ENCODE measurements at regions not wholly inside any gene's neighbourhood (a gene's known extent, or its start where the extent isn't known, plus 50 kb on each side); places are given as distances from the start of the nearest gene placed in this dataset.
"Not testable (repeated sequence)": the region's sequence is repeated elsewhere in the genome, so short reads cannot be mapped to it uniquely, and the experiment has no call there.

DNA sequence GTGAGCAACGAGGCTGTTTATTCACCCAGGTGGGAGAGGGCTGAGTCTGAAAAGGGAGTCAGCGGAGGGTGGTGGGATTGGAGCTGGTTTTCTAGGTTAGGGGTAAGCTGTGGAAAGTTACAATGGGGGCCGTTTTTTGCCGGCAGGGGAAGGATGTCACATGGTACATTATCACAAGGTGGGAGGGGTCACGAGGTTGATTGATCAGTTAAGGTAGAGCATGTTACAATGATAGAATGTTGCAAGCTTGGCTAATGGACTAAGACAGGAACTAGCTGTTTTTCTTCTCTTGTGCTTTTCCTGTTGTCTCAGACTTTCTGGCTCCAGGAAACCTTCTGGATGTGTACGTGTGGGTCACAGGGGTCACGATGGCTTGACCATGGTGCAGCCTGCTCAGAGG is 536.3 kb upstream of the HTR2C start:
- Histone ChIP-seq H3K27ac (ENCODE audit: low read depth in 1 of 2, low read length in 2 of 2) (no peak overlapping the region), H3K36me3 (ENCODE audit: control insufficient read depth in 1 of 2, insufficient read depth in 2 of 2, low read length in 1 of 2) (no peaks in the 10 kb centered on the region), H3K4me1 (ENCODE audit: control insufficient read depth in 1 of 2, insufficient read depth in 2 of 2, low read length in 2 of 2) (no peaks in the 10 kb centered on the region), H3K9me3 (ENCODE audit: control insufficient read depth, low read length) (no peaks in the 10 kb centered on the region), H3K4me3 (ENCODE audit: low read length in 2 of 2) (no peak overlapping the region), H3K27me3 (ENCODE audit: control insufficient read depth in 1 of 2, insufficient read depth in 2 of 2, low read length in 1 of 2) (no peaks in the 10 kb centered on the region)
- intact Hi-C loops (cut with DNase I) = no loop called here
- DNase-seq = no peak
- 48 to 60% methylated on average over 7 of the region's 7 CpGs for WGBS, 2 donors
- ATAC-seq (ENCODE audit: low FRiP score) = no peak

DNA sequence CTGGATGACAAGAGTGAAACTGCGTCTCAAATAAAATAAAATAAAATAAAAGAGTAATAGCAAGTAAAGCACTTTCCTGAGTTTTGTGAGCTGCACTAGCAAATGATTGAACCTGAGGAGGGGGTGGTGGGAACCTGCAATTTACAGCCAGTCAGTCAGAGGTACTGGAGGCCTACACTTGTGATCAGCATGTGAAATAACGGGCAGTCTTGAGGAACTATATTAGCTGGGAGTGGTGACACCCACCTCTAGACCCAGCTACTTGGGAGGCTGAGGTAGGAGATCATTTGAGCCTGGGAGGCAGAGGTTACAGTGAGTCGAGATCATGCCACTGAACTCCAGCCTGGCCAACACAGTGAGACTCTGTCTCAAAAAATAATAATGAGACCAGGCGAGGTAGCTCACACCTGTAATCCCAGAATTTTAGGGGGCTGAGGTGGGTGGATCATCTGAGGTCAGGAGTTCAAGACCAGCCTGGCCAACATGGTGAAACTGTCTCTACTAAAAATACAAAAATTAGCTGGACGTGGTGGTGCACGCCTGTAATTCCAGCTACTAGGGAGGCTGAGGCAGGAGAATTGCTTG is 537.1 kb upstream of the HTR2C start:
- Histone ChIP-seq H3K4me3 (ENCODE audit: low read length in 2 of 2) (no peak overlapping the region), H3K9me3 (ENCODE audit: control insufficient read depth, low read length) (no peaks in the 10 kb centered on the region), H3K27ac (ENCODE audit: low read depth in 1 of 2, low read length in 2 of 2) (no peak overlapping the region), H3K4me1 (ENCODE audit: control insufficient read depth in 1 of 2, insufficient read depth in 2 of 2, low read length in 2 of 2) (no peaks in the 10 kb centered on the region), H3K27me3 (ENCODE audit: control insufficient read depth in 1 of 2, insufficient read depth in 2 of 2, low read length in 1 of 2) (no peaks in the 10 kb centered on the region), H3K36me3 (ENCODE audit: control insufficient read depth in 1 of 2, insufficient read depth in 2 of 2, low read length in 1 of 2) (no peaks in the 10 kb centered on the region)
- 74 to 81% methylated on average over 6 of the region's 6 CpGs for WGBS, 2 donors
- no peak for ATAC-seq (ENCODE audit: low FRiP score)
- intact Hi-C loops (cut with DNase I) = no loop called here
- no peak for DNase-seq

DNA sequence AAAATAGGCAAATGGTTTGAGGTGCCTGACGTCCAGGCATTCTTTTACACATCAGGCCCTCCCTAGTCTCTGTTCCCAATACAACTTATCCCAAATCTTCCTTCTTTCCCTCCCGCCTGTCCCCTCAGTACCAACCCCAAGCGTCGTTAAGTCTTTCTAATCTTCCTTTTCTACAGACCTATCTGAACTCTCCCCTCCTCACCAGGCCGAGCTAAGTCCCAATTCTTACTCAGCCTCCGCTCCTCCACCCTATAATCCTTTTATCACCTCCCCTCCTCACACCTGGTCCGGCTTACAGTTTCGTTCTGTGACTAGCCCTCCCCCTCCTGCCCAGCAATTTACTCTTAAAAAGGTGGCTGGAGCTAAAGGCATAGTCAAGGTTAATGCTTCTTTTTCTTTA is 542.4 kb upstream of the HTR2C start:
- H3K27me3 ChIP-seq (ENCODE audit: control insufficient read depth in 1 of 2, insufficient read depth in 2 of 2, low read length in 1 of 2); H3K27ac ChIP-seq (ENCODE audit: low read depth in 1 of 2, low read length in 2 of 2); intact Hi-C loops (cut with DNase I); H3K9me3 ChIP-seq (ENCODE audit: control insufficient read depth, low read length); H3K4me1 ChIP-seq (ENCODE audit: control insufficient read depth in 1 of 2, insufficient read depth in 2 of 2, low read length in 2 of 2); ATAC-seq (ENCODE audit: low FRiP score); DNase-seq; H3K4me3 ChIP-seq (ENCODE audit: low read length in 2 of 2); H3K36me3 ChIP-seq (ENCODE audit: control insufficient read depth in 1 of 2, insufficient read depth in 2 of 2, low read length in 1 of 2): not testable (repeated sequence)
- WGBS, 2 donors = 79 to 88% methylated on average over 8 of the region's 8 CpGs

DNA sequence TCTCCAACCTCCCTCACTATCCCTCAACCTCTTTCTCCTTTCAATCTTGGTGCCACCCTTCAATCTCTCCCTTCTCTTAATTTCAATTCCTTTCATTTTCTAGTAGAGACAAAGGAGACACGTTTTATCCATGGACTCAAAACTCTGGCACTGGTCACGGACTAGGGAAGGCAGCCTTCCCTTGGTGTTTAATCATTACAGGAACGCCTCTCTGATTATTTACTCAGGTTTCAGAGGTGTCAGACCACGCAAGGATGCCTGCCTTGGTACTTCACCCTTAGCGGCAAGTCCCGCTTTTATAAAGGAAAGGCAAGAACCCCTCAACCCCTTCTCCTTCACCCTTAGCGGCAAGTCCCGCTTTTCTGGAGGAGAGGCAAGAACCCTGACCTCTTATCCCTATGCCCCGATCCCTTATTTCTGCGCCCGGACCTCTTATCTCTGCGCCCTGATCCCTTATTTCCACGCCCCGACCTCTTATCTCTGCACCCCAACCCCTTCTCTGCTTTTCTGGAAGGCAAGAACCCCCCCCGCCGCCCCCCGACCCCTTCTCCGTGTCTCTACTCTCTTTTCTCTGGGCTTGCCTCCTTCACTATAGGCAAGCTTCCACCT is 543.1 kb upstream of the HTR2C start:
- H3K9me3 ChIP-seq (ENCODE audit: control insufficient read depth, low read length); H3K4me3 ChIP-seq (ENCODE audit: low read length in 2 of 2); intact Hi-C loops (cut with DNase I); H3K36me3 ChIP-seq (ENCODE audit: control insufficient read depth in 1 of 2, insufficient read depth in 2 of 2, low read length in 1 of 2); H3K27me3 ChIP-seq (ENCODE audit: control insufficient read depth in 1 of 2, insufficient read depth in 2 of 2, low read length in 1 of 2); H3K4me1 ChIP-seq (ENCODE audit: control insufficient read depth in 1 of 2, insufficient read depth in 2 of 2, low read length in 2 of 2); ATAC-seq (ENCODE audit: low FRiP score); DNase-seq; H3K27ac ChIP-seq (ENCODE audit: low read depth in 1 of 2, low read length in 2 of 2): not testable (repeated sequence)
- WGBS, 2 donors = 79 to 81% methylated on average over 17 of the region's 18 CpGs

DNA sequence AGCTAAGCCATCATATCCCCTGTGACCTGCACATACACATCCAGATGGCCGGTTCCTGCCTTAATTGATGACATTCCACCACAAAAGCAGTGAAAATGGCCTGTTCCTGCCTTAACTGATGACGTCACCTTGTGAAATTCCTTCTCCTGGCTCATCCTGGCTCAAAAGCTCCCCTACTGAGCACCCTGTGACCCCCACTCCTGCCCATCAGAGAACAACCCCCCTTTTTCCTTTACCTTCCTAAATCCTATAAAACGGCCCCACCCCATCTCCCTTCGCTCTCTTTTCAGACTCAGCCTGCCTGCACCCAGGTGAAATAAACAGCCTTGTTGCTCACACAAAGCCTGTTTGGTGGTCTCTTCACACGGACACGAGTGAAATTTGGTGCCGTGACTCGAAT is 543.8 kb upstream of the HTR2C start:
- ATAC-seq (ENCODE audit: low FRiP score); H3K27ac ChIP-seq (ENCODE audit: low read depth in 1 of 2, low read length in 2 of 2); H3K4me1 ChIP-seq (ENCODE audit: control insufficient read depth in 1 of 2, insufficient read depth in 2 of 2, low read length in 2 of 2); H3K4me3 ChIP-seq (ENCODE audit: low read length in 2 of 2); intact Hi-C loops (cut with DNase I); DNase-seq; H3K27me3 ChIP-seq (ENCODE audit: control insufficient read depth in 1 of 2, insufficient read depth in 2 of 2, low read length in 1 of 2); H3K9me3 ChIP-seq (ENCODE audit: control insufficient read depth, low read length); H3K36me3 ChIP-seq (ENCODE audit: control insufficient read depth in 1 of 2, insufficient read depth in 2 of 2, low read length in 1 of 2): not testable (repeated sequence)
- 62 to 73% methylated on average over 8 of the region's 8 CpGs for WGBS, 2 donors

DNA sequence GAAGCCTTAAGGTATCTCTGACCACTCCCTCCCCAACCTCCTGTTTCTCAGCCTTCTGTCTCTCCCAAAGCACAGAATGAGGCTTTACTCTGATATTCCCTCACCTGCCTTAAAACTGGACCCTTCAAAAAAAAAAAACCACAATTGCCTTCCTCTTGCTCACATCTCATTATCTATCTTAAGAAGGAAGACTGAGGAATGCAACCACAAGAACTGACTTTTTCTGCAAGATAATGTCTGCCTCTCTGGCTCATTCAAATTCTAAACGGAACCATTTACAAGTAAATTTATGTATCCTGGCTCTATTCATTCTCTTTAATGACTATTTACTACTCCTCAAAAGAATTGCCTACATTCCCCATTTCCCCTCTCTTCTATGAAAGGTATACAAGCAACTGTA is 545.5 kb upstream of the HTR2C start:
- Histone ChIP-seq H3K27me3 (ENCODE audit: control insufficient read depth in 1 of 2, insufficient read depth in 2 of 2, low read length in 1 of 2) (no peaks in the 10 kb centered on the region), H3K4me1 (ENCODE audit: control insufficient read depth in 1 of 2, insufficient read depth in 2 of 2, low read length in 2 of 2) (no peaks in the 10 kb centered on the region), H3K9me3 (ENCODE audit: control insufficient read depth, low read length) (no peaks in the 10 kb centered on the region), H3K36me3 (ENCODE audit: control insufficient read depth in 1 of 2, insufficient read depth in 2 of 2, low read length in 1 of 2) (no peaks in the 10 kb centered on the region), H3K4me3 (ENCODE audit: low read length in 2 of 2) (no peak overlapping the region), H3K27ac (ENCODE audit: low read depth in 1 of 2, low read length in 2 of 2) (no peak overlapping the region)
- ATAC-seq (ENCODE audit: low FRiP score) (no peak), DNase-seq (no peak)
- WGBS, 2 donors = 10 to 26% methylated on average over 1 of the region's 1 CpG
- intact Hi-C loops (cut with DNase I) = no loop called here

DNA sequence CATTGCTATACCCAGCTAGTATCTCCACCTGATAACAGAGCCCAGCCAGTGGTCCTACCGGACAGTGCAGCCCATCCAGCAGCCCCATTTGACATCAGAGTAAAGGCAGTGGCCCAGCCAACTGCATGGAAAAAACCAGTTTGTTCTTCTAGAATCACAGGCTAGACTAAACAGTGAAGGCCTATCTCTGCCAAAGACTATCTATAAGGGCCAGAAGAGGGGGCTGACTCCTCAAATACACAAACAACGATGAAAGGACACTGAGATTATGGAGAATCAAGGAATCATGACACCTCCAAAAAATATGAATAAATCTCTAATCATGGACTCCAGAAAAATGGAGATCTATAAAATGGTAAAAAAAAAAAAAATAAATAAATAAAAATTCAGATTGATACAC is 546.4 kb upstream of the HTR2C start:
- DNase-seq (no peak), ATAC-seq (ENCODE audit: low FRiP score) (no peak)
- H3K27me3 ChIP-seq (ENCODE audit: control insufficient read depth in 1 of 2, insufficient read depth in 2 of 2, low read length in 1 of 2) = no peaks in the 10 kb centered on the region
- no peak overlapping the region for H3K4me3 ChIP-seq (ENCODE audit: low read length in 2 of 2)
- no peak overlapping the region for H3K27ac ChIP-seq (ENCODE audit: low read depth in 1 of 2, low read length in 2 of 2)
- H3K36me3 ChIP-seq (ENCODE audit: control insufficient read depth in 1 of 2, insufficient read depth in 2 of 2, low read length in 1 of 2) = no peaks in the 10 kb centered on the region
- WGBS, 2 donors = 75 to 81% methylated on average over 2 of the region's 2 CpGs
- no peaks in the 10 kb centered on the region for H3K4me1 ChIP-seq (ENCODE audit: control insufficient read depth in 1 of 2, insufficient read depth in 2 of 2, low read length in 2 of 2)
- no peaks in the 10 kb centered on the region for H3K9me3 ChIP-seq (ENCODE audit: control insufficient read depth, low read length)
- intact Hi-C loops (cut with DNase I) = no loop called here

DNA sequence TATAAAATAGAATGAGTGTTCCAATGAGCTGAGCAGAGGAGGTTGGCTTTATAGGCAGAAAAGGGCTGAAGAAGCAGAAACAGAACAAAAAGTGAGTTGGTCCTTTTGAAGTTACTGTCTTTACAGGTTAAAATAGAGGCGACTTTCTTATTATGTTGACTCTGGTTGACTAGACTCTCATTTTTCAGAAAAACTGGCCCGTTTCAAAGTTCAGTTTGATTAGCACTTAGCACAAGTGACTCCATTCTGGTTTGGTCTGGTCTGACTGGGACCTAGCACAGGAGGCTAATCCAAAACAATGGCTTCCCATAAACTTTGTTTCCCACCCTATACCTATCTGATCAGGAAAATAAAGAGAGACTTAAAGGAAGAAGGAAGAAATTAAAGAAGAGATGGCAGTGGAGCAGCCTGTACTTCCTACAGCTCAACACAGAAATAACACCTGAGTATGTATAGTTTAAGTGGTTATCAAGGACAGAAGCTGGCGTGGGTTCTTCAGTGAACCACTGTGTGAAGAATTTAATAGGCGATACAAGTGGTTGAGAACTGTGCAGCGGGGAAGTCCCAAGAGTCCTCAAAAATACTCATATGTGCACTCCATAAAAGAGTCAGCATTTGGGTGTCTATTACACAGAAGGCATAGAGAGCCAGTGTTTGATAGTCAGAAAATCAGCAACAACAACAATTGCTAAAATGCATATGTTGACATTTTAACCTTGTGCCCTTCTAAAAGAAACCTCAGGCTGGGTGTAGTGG is 554.8 kb upstream of the HTR2C start:
- ATAC-seq (ENCODE audit: low FRiP score) (no peak), DNase-seq (no peak)
- intact Hi-C loops (cut with DNase I) = no loop called here
- H3K36me3 ChIP-seq (ENCODE audit: control insufficient read depth in 1 of 2, insufficient read depth in 2 of 2, low read length in 1 of 2) = no peaks in the 10 kb centered on the region
- 76 to 87% methylated on average over 5 of the region's 5 CpGs for WGBS, 2 donors
- no peaks in the 10 kb centered on the region for H3K27me3 ChIP-seq (ENCODE audit: control insufficient read depth in 1 of 2, insufficient read depth in 2 of 2, low read length in 1 of 2)
- no peaks in the 10 kb centered on the region for H3K9me3 ChIP-seq (ENCODE audit: control insufficient read depth, low read length)
- H3K4me3 ChIP-seq (ENCODE audit: low read length in 2 of 2) = no peak overlapping the region
- H3K27ac ChIP-seq (ENCODE audit: low read depth in 1 of 2, low read length in 2 of 2) = no peak overlapping the region
- H3K4me1 ChIP-seq (ENCODE audit: control insufficient read depth in 1 of 2, insufficient read depth in 2 of 2, low read length in 2 of 2) = no peaks in the 10 kb centered on the region

DNA sequence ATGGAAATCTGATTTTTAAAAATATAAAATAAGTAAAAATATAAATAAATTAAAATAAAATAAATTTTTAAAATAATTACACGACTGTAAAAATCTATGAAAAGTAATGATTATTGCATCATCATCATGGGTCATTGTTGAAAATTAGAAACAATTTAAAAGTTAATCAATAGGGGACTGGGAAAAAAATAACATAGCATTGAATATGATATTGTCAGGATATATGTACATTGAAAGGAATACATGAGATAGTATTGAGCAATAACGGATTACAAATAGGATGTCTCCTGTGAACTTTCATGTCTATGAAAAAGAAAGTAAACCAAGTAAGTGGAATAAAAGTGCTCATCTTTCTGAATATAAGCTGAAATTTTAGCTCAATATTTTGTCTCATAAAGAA is 566.8 kb upstream of the HTR2C start:
- DNase-seq = no peak
- H3K27me3 ChIP-seq (ENCODE audit: control insufficient read depth in 1 of 2, insufficient read depth in 2 of 2, low read length in 1 of 2) = no peaks in the 10 kb centered on the region
- H3K27ac ChIP-seq (ENCODE audit: low read depth in 1 of 2, low read length in 2 of 2) = no peak overlapping the region
- H3K36me3 ChIP-seq (ENCODE audit: control insufficient read depth in 1 of 2, insufficient read depth in 2 of 2, low read length in 1 of 2) = no peaks in the 10 kb centered on the region
- WGBS, 2 donors = 87 to 92% methylated on average over 2 of the region's 2 CpGs
- no peaks in the 10 kb centered on the region for H3K9me3 ChIP-seq (ENCODE audit: control insufficient read depth, low read length)
- no peak for ATAC-seq (ENCODE audit: low FRiP score)
- no peaks in the 10 kb centered on the region for H3K4me1 ChIP-seq (ENCODE audit: control insufficient read depth in 1 of 2, insufficient read depth in 2 of 2, low read length in 2 of 2)
- no peak overlapping the region for H3K4me3 ChIP-seq (ENCODE audit: low read length in 2 of 2)
- intact Hi-C loops (cut with DNase I) = no loop called here
